T-helper 1 cell treated with Interleukin-12 subunit alpha and Interleukin-12 subunit beta and Interleukin-4 antibody, amounts not matched to agents 30 μg/mL and 1 μg/mL, for 36 hours (primary cell): ENCODE measurements at regions not wholly inside any gene's neighbourhood (a gene's known extent, or its start where the extent isn't known, plus 50 kb on each side); places are given as distances from the start of the nearest gene placed in this dataset.
"Not testable (repeated sequence)": the region's sequence is repeated elsewhere in the genome, so short reads cannot be mapped to it uniquely, and the experiment has no call there.

Experiments
- H3K27ac Mint-ChIP-seq: one replicate; pipeline ENCODE4 v1.8.0; 2021; ENCODE audit warnings: mild to moderate bottlenecking, mixed read lengths
- H3K27me3 Mint-ChIP-seq: one replicate; pipeline ENCODE4 v1.8.0; 2021; ENCODE audit warnings: low read depth, mixed read lengths
- H3K36me3 Mint-ChIP-seq: one replicate; pipeline ENCODE4 v1.8.0; 2021; ENCODE audit warnings: low read depth, mixed read lengths
- H3K4me1 Mint-ChIP-seq: one replicate; pipeline ENCODE4 v1.8.0; 2021; ENCODE audit warnings: low read depth, mixed read lengths
- H3K4me3 Mint-ChIP-seq: one replicate; pipeline ENCODE4 v1.8.0; 2021; ENCODE audit warnings: mild to moderate bottlenecking, moderate library complexity, mixed read lengths
- H3K9me3 Mint-ChIP-seq: one replicate; pipeline ENCODE4 v1.8.0; 2021; ENCODE audit warnings: mixed read lengths

- no peaks in the 10 kb centered on the region for H3K36me3 Mint-ChIP-seq
- H3K9me3 Mint-ChIP-seq, result no peaks in the 10 kb centered on the region
- H3K4me3 Mint-ChIP-seq, result no peak overlapping the region
- no peak overlapping the region for H3K27ac Mint-ChIP-seq
- H3K4me1 Mint-ChIP-seq, result no peaks in the 10 kb centered on the region
- H3K27me3 Mint-ChIP-seq, result no peaks in the 10 kb centered on the region
Measured at GRCh38 chr1:88333086-88333695, 350.9 kb upstream of the PKN2 start.

- no peak overlapping the region for H3K27ac Mint-ChIP-seq
- H3K36me3 Mint-ChIP-seq, result no peaks in the 10 kb centered on the region
- no peak overlapping the region for H3K4me3 Mint-ChIP-seq
- no peaks in the 10 kb centered on the region for H3K27me3 Mint-ChIP-seq
- no peaks in the 10 kb centered on the region for H3K4me1 Mint-ChIP-seq
- H3K9me3 Mint-ChIP-seq, result no peaks in the 10 kb centered on the region
Measured at GRCh38 chr1:88341447-88341846, 342.6 kb upstream of the PKN2 start.

DNA sequence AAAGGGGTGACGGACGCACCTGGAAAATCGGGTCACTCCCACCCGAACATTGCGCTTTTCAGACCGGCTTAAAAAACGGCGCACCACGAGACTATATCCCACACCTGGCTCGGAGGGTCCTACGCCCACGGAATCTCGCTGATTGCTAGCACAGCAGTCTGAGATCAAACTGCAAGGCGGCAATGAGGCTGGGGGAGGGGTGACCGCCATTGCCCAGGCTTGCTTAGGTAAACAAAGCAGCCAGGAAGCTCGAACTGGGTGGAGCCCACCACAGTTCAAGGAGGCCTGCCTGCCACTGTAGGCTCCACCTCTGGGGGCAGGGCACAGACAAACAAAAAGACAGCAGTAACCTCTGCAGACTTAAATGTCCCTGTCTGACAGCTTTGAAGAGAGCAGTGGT lies 342.0 kb upstream of the PKN2 start:
- not testable (repeated sequence) for H3K27me3 Mint-ChIP-seq, H3K4me3 Mint-ChIP-seq, H3K36me3 Mint-ChIP-seq, H3K27ac Mint-ChIP-seq, H3K9me3 Mint-ChIP-seq, H3K4me1 Mint-ChIP-seq

DNA sequence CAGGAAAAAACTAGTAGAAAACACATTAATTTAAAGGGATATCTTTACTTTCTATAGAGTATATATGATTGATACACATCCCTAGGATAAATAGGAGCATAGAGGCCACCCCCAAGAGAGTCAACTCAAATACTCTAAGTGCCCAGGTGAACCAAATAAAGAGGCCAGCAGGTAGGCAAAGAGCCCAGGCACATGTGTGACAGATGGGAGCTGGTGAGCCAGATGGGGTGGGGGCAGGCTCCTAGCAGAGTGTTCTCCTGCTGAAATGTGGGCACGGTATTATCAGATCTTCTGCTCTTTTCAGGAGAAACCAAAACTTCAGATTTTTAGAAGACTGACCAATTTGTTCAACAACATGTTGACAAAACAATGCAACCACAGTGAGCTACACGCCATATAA lies 333.4 kb upstream of the PKN2 start:
- no peaks in the 10 kb centered on the region for H3K4me1 Mint-ChIP-seq
- H3K4me3 Mint-ChIP-seq, result no peak overlapping the region
- no peaks in the 10 kb centered on the region for H3K36me3 Mint-ChIP-seq
- H3K27ac Mint-ChIP-seq, result no peak overlapping the region
- H3K27me3 Mint-ChIP-seq, result no peaks in the 10 kb centered on the region
- H3K9me3 Mint-ChIP-seq, result no peaks in the 10 kb centered on the region

- Mint-ChIP-seq H3K9me3 (no peaks in the 10 kb centered on the region), H3K27ac (no peak overlapping the region), H3K4me3 (no peak overlapping the region), H3K4me1 (no peaks in the 10 kb centered on the region), H3K27me3 (no peaks in the 10 kb centered on the region), H3K36me3 (no peaks in the 10 kb centered on the region)
Measured at GRCh38 chr1:88351960-88352359, 332.1 kb upstream of the PKN2 start.

DNA sequence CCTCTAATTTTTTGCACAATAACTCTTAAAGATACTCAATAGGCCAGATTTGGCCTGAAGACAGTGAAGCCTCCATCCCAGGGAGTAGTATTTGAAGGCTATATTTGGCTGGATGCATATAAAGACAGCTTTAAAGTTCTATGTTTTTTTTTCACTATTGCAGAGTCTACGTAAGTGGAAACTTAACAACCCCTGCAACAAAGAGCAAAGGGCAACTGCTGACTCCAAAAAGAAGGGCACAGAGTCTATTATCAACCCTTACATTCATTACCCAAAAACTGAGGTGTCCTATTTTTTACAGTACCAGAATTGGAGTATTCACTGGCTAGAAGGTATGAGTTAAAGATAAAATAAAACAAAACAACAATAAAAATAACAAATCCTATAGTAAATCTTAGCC lies 329.8 kb upstream of the PKN2 start:
- Mint-ChIP-seq H3K36me3 (no peaks in the 10 kb centered on the region), H3K9me3 (no peaks in the 10 kb centered on the region), H3K27ac (no peak overlapping the region), H3K27me3 (no peaks in the 10 kb centered on the region), H3K4me1 (no peaks in the 10 kb centered on the region), H3K4me3 (no peak overlapping the region)

DNA sequence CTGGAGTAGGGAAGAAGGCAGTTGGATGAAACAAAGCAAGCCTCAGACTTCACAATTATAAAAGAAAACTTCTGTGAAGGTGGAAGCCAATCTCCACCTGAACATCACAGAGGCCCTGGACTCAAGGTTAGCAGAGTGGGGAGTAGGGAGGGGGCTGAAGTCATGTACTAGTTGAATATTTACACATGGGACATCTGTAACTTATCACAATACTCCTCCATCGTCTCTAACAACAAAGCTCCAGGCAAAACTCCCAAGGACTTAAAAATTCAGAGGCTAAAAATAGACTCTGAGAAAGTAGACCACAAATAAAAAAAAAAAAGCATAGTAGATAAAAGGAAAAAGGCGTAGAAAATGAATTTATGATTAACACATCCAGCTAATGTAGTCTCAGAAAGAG lies 326.3 kb upstream of the PKN2 start:
- no peaks in the 10 kb centered on the region for H3K36me3 Mint-ChIP-seq
- no peaks in the 10 kb centered on the region for H3K9me3 Mint-ChIP-seq
- no peak overlapping the region for H3K27ac Mint-ChIP-seq
- H3K4me3 Mint-ChIP-seq, result no peak overlapping the region
- H3K27me3 Mint-ChIP-seq, result no peaks in the 10 kb centered on the region
- H3K4me1 Mint-ChIP-seq, result no peaks in the 10 kb centered on the region

- Mint-ChIP-seq H3K4me1 (no peaks in the 10 kb centered on the region), H3K4me3 (no peak overlapping the region), H3K9me3 (no peaks in the 10 kb centered on the region), H3K36me3 (no peaks in the 10 kb centered on the region), H3K27me3 (no peaks in the 10 kb centered on the region), H3K27ac (no peak overlapping the region)
Measured at GRCh38 chr1:88371436-88372023, 312.5 kb upstream of the PKN2 start.

- H3K36me3 Mint-ChIP-seq, result no peaks in the 10 kb centered on the region
- H3K27ac Mint-ChIP-seq, result no peak overlapping the region
- H3K4me3 Mint-ChIP-seq, result no peak overlapping the region
- H3K27me3 Mint-ChIP-seq, result no peaks in the 10 kb centered on the region
- no peaks in the 10 kb centered on the region for H3K4me1 Mint-ChIP-seq
- no peaks in the 10 kb centered on the region for H3K9me3 Mint-ChIP-seq
Measured at GRCh38 chr1:88375977-88376376, 308.1 kb upstream of the PKN2 start.

DNA sequence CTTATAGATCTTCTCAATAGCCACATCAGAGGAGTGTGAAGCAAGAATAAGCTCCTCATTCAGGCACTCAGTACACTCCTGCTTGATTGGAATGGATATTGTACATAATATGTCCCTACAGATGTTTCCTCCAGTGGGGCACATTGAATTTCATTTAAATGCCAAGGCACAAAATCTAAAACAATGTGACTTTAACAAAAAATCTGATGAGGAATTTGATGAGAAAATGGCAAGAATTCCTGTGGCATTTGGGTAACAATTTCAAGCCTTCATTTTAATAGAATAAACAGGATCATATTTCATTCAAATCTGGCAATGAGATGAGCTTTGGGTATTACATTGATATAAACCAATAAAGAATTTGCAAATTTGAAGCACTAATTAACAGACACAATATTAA lies 307.7 kb upstream of the PKN2 start:
- Mint-ChIP-seq H3K9me3 (no peaks in the 10 kb centered on the region), H3K4me3 (no peak overlapping the region), H3K27ac (no peak overlapping the region), H3K27me3 (no peaks in the 10 kb centered on the region), H3K36me3 (no peaks in the 10 kb centered on the region), H3K4me1 (no peaks in the 10 kb centered on the region)

DNA sequence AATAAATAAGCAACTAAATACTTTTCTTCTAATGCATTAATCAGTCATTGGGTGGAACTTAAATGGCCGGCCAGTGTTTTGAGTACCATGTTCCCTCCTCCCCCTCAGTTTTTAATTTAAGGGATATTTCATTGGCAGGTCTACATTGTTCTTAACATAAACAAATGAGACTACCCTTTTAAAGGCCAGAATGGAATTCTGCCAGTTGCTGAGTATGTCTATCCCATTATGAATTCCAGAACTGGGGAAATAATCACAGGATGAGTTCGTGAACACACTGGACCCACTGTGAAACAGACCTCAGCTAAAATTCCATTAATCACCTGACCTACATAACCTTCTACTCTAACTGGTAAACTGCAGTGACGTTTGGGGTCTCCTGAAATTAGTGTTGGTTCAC lies 305.5 kb upstream of the PKN2 start:
- no peak overlapping the region for H3K4me3 Mint-ChIP-seq
- no peaks in the 10 kb centered on the region for H3K36me3 Mint-ChIP-seq
- no peak overlapping the region for H3K27ac Mint-ChIP-seq
- no peaks in the 10 kb centered on the region for H3K4me1 Mint-ChIP-seq
- H3K27me3 Mint-ChIP-seq, result no peaks in the 10 kb centered on the region
- H3K9me3 Mint-ChIP-seq, result no peaks in the 10 kb centered on the region

DNA sequence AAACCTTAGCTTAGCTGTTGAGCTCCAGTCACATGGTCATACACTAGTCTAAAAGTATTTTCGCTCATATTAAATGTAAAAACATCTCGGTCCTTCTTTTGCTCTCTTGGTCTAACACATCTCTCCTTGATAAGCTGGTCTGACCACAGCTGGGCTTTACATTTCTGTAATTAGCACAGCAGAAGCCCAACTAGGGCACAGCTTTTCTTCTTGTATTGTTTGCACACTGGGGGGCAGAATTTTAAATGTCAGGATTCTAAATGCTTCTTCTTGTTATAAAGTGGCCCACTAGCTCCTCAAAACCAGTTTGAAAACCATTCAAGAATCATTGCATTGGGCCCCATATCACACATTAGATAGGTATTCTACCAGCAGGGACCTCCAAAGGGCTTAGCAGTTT lies 289.1 kb upstream of the PKN2 start:
- Mint-ChIP-seq H3K27me3 (no peaks in the 10 kb centered on the region), H3K4me3 (no peak overlapping the region), H3K36me3 (no peaks in the 10 kb centered on the region), H3K4me1 (no peaks in the 10 kb centered on the region), H3K9me3 (no peaks in the 10 kb centered on the region), H3K27ac (no peak overlapping the region)

DNA sequence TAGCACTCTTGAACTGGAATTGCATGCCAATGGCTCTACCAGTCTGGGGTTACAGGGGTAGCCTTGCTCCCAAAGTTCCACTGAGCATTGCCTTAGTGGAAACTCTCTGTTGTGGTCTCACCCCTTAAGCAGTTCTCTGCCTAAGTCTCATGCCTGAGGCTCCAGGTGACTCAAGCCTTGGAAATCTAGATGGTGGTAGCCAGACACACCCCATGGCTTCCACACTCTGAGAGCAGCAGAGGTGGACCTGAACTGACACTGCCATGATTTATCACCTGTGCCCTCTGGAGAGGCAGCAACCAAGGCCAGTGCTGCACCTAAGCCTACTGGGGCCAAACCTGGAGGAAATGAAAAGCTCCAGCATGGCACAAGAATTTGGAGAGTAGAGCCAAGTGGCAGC lies 285.7 kb upstream of the PKN2 start:
- Mint-ChIP-seq H3K27me3 (no peaks in the 10 kb centered on the region), H3K36me3 (no peaks in the 10 kb centered on the region), H3K4me1 (no peaks in the 10 kb centered on the region), H3K27ac (no peak overlapping the region), H3K9me3 (no peaks in the 10 kb centered on the region), H3K4me3 (no peak overlapping the region)

- H3K36me3 Mint-ChIP-seq, result no peaks in the 10 kb centered on the region
- H3K27me3 Mint-ChIP-seq, result no peaks in the 10 kb centered on the region
- H3K27ac Mint-ChIP-seq, result no peak overlapping the region
- H3K9me3 Mint-ChIP-seq, result no peaks in the 10 kb centered on the region
- no peaks in the 10 kb centered on the region for H3K4me1 Mint-ChIP-seq
- H3K4me3 Mint-ChIP-seq, result no peak overlapping the region
Measured at GRCh38 chr1:88399690-88400089, 284.4 kb upstream of the PKN2 start.

DNA sequence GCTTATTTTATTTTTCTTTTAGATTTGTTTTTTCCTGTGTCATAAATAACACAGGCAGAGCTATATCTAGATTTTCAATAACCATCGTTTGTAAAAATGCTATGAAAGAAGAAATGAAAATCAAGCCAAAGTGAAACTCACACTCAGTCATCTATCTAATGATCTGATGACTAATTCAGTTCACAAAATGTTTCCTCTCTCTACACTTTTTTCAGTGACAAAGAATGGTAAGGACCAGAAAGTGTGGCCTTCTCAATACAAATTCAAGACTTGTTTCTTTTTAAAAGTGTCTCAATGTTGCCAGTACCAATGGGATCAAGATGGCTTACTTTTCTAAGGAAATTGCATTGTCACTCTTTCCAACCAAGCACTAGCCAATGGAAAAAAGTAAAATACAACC lies 282.8 kb upstream of the PKN2 start:
- Mint-ChIP-seq H3K27ac (no peak overlapping the region), H3K4me3 (no peak overlapping the region)

DNA sequence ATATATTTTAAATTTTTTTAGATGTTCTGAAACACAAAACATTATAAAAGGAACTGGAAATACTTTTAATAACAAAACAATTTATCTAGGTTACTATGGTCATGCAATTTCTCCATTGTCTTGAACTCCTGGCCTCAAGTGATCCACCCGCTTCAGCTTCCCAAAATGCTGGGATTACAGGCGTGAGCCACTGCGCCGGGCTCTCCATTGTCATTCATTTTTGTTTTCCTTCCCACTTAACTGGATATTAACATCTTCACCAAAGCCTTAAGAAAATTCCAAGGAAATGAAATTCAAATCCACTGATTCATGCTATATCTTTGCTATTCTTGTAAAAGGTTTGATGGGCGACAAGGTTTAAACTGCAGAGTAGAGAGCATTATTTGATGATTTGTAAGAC lies 279.5 kb upstream of the PKN2 start:
- no peak overlapping the region for H3K27ac Mint-ChIP-seq
- no peaks in the 10 kb centered on the region for H3K4me1 Mint-ChIP-seq
- no peaks in the 10 kb centered on the region for H3K27me3 Mint-ChIP-seq
- no peak overlapping the region for H3K4me3 Mint-ChIP-seq
- no peaks in the 10 kb centered on the region for H3K36me3 Mint-ChIP-seq
- no peaks in the 10 kb centered on the region for H3K9me3 Mint-ChIP-seq

More for the DNA sequence above, 282.8 kb upstream of the PKN2 start:
- H3K4me1 Mint-ChIP-seq, result no peaks in the 10 kb centered on the region
- no peaks in the 10 kb centered on the region for H3K36me3 Mint-ChIP-seq
- no peaks in the 10 kb centered on the region for H3K9me3 Mint-ChIP-seq
- no peaks in the 10 kb centered on the region for H3K27me3 Mint-ChIP-seq
